Endothelial cell of umbilical vein (primary cell): ENCODE measurements at regions not wholly inside any gene's neighbourhood (a gene's known extent, or its start where the extent isn't known, plus 50 kb on each side); places are given as distances from the start of the nearest gene placed in this dataset.

ENCODE experiments used
- CTCF ChIP-seq, 2 donors: IDR thresholded peaks; 1 replicate in 1 of 2; 2 replicates in 1 of 2; pipeline ENCODE4 v1.5.1; 2011; ENCODE audit warnings: low read length in 2 of 2, mild to moderate bottlenecking in 2 of 2, moderate library complexity in 2 of 2, control low read depth in 1 of 2, inconsistent platforms in 1 of 2, low read depth in 1 of 2; ENCODE audit not compliant: insufficient read depth in 1 of 2; ENCODE audit errors: extremely low read depth in 1 of 2
- EZH2 ChIP-seq: IDR thresholded peaks from 2 replicates; pipeline ENCODE4 v1.6.1; 2012; ENCODE audit warnings: borderline replicate concordance, low read depth, mild to moderate bottlenecking, moderate library complexity, low read length, inconsistent platforms; ENCODE audit not compliant: severe bottlenecking
- FOS ChIP-seq: IDR thresholded peaks from 2 replicates; pipeline ENCODE4 v1.6.1; 2011; ENCODE audit warnings: mild to moderate bottlenecking, low read length, moderate library complexity, borderline replicate concordance; ENCODE audit not compliant: insufficient read depth
- MAX ChIP-seq: IDR thresholded peaks from 2 replicates; pipeline ENCODE4 v1.6.1; 2011; ENCODE audit not compliant: insufficient read depth, insufficient read length
- MYC ChIP-seq: IDR thresholded peaks from one replicate; pipeline ENCODE4 v1.6.1; 2011; ENCODE audit warnings: mild to moderate bottlenecking, low read depth, low read length
- POLR2A ChIP-seq: IDR thresholded peaks from 2 replicates; pipeline ENCODE4 v1.6.1; 2012; ENCODE audit warnings: low read depth, mild to moderate bottlenecking, control low read depth, low read length

GRCh38 chr5:39598661-39599248 is 174.0 kb upstream of the DAB2 start:
- TF ChIP-seq MAX: no peak
- TF ChIP-seq POLR2A: no peak
- no peak for TF ChIP-seq FOS
- no peak for TF ChIP-seq EZH2
- TF ChIP-seq CTCF (IDR thresholded peaks at IDR 0.05; ENCODE audit: extremely low read depth in 1 of 2, insufficient read depth in 1 of 2, low read depth in 1 of 2, low read length in 2 of 2): no peak
- TF ChIP-seq MYC: no peak
